ENCODE measurements at regions not wholly inside any gene's neighbourhood (a gene's known extent, or its start where the extent isn't known, plus 50 kb on each side); places are given as distances from the start of the nearest gene placed in this dataset.

- no peak for TF ChIP-seq NFIC (IDR thresholded peaks at IDR 0.05)
- TF ChIP-seq EP300 (IDR thresholded peaks at IDR 0.05; ENCODE audit: borderline replicate concordance) = no peak
- TF ChIP-seq TAF1 (IDR thresholded peaks at IDR 0.05; ENCODE audit: low read depth) = no peak
- no peak for TF ChIP-seq REST (IDR thresholded peaks at IDR 0.05; ENCODE audit: low read depth)
- no peak for TF ChIP-seq YY1 (IDR thresholded peaks at IDR 0.05; ENCODE audit: low read depth)
Measured at GRCh38 chr17:77299256-77300015, 158.7 kb downstream of the SEC14L1 start.

GRCh38 chr17:77300016-77300686 lies 159.4 kb downstream of the SEC14L1 start:
- TF ChIP-seq TCF12 (IDR thresholded peaks at IDR 0.05; ENCODE audit: low read depth) = no peak
- TF ChIP-seq ZBTB7A (IDR thresholded peaks at IDR 0.05; ENCODE audit: low read depth) = no peak
- no peak for TF ChIP-seq EP300 (IDR thresholded peaks at IDR 0.05; ENCODE audit: borderline replicate concordance)
- TF ChIP-seq FOXM1 (IDR thresholded peaks at IDR 0.05; ENCODE audit: borderline replicate concordance, low read depth) = no peak
- no peak for TF ChIP-seq TEAD4 (IDR thresholded peaks at IDR 0.05)
- TF ChIP-seq MAX (IDR thresholded peaks at IDR 0.05) = no peak
- no peak for TF ChIP-seq CREB1 (IDR thresholded peaks at IDR 0.05; ENCODE audit: low read depth)
- no peak for TF ChIP-seq USF1 (IDR thresholded peaks at IDR 0.05)
- no peak for TF ChIP-seq TAF1 (IDR thresholded peaks at IDR 0.05; ENCODE audit: low read depth)
- no peak for TF ChIP-seq YY1 (IDR thresholded peaks at IDR 0.05; ENCODE audit: low read depth)

- no peak for TF ChIP-seq TAF1 (IDR thresholded peaks at IDR 0.05; ENCODE audit: low read depth)
- no peak for TF ChIP-seq FOXM1 (IDR thresholded peaks at IDR 0.05; ENCODE audit: borderline replicate concordance, low read depth)
- no peak for TF ChIP-seq MAX (IDR thresholded peaks at IDR 0.05)
- TF ChIP-seq ZBTB7A (IDR thresholded peaks at IDR 0.05; ENCODE audit: low read depth) = no peak
- no peak for TF ChIP-seq EP300 (IDR thresholded peaks at IDR 0.05; ENCODE audit: borderline replicate concordance)
- TF ChIP-seq CEBPB (IDR thresholded peaks at IDR 0.05) = no peak
- no peak for TF ChIP-seq NFIC (IDR thresholded peaks at IDR 0.05)
- no peak for TF ChIP-seq TCF12 (IDR thresholded peaks at IDR 0.05; ENCODE audit: low read depth)
- no peak for TF ChIP-seq TEAD4 (IDR thresholded peaks at IDR 0.05)
- TF ChIP-seq CREB1 (IDR thresholded peaks at IDR 0.05; ENCODE audit: low read depth) = no peak
- no peak for TF ChIP-seq REST (IDR thresholded peaks at IDR 0.05; ENCODE audit: low read depth)
- no peak for TF ChIP-seq YY1 (IDR thresholded peaks at IDR 0.05; ENCODE audit: low read depth)
- no peak for TF ChIP-seq RAD21 (IDR thresholded peaks at IDR 0.05; ENCODE audit: low read depth)
Measured at GRCh38 chr17:77301694-77302266, 161.0 kb downstream of the SEC14L1 start.

- TF ChIP-seq NFIC (IDR thresholded peaks at IDR 0.05) = no peak
- no peak for TF ChIP-seq YY1 (IDR thresholded peaks at IDR 0.05; ENCODE audit: low read depth)
- TF ChIP-seq RAD21 (IDR thresholded peaks at IDR 0.05; ENCODE audit: low read depth) = no peak
- TF ChIP-seq MAX (IDR thresholded peaks at IDR 0.05) = no peak
- TF ChIP-seq FOXM1 (IDR thresholded peaks at IDR 0.05; ENCODE audit: borderline replicate concordance, low read depth) = no peak
- no peak for TF ChIP-seq CEBPB (IDR thresholded peaks at IDR 0.05)
- TF ChIP-seq TEAD4 (IDR thresholded peaks at IDR 0.05) = no peak
- no peak for TF ChIP-seq TAF1 (IDR thresholded peaks at IDR 0.05; ENCODE audit: low read depth)
- TF ChIP-seq CREB1 (IDR thresholded peaks at IDR 0.05; ENCODE audit: low read depth) = no peak
- no peak for TF ChIP-seq EP300 (IDR thresholded peaks at IDR 0.05; ENCODE audit: borderline replicate concordance)
- TF ChIP-seq USF1 (IDR thresholded peaks at IDR 0.05) = no peak
- no peak for TF ChIP-seq REST (IDR thresholded peaks at IDR 0.05; ENCODE audit: low read depth)
- TF ChIP-seq ZBTB7A (IDR thresholded peaks at IDR 0.05; ENCODE audit: low read depth) = no peak
- no peak for TF ChIP-seq TCF12 (IDR thresholded peaks at IDR 0.05; ENCODE audit: low read depth)
- no peak for TF ChIP-seq EGR1 (IDR thresholded peaks at IDR 0.05)
Measured at GRCh38 chr17:77302682-77303081, 161.9 kb downstream of the SEC14L1 start.

Measured in Ishikawa (cell line).